ENCODE measurements at regions not wholly inside any gene's neighbourhood (a gene's known extent, or its start where the extent isn't known, plus 50 kb on each side); places are given as distances from the start of the nearest gene placed in this dataset.

- H3K4me3 ChIP-seq = no peak overlapping the region
- no peak for FAIRE-seq
- no peaks in the 10 kb centered on the region for H4K20me1 ChIP-seq (ENCODE audit: control insufficient read depth, insufficient read depth)
- no peak overlapping the region for H3K4me2 ChIP-seq (ENCODE audit: control insufficient read depth, insufficient read depth)
- H3K79me2 ChIP-seq (ENCODE audit: control insufficient read depth, insufficient read depth, low read length) = no peaks in the 10 kb centered on the region
- ATAC-seq = no peak
- POLR2A ChIA-PET = no interaction called here
- intact Hi-C loops (cut with micrococcal nuclease; ENCODE audit: unreplicated experiment) = no loop called here
- no peaks in the 10 kb centered on the region for H3K27me3 ChIP-seq (replicated peaks in 1 of 2; ENCODE audit: control insufficient read depth in 2 of 2, insufficient read depth in 2 of 2, low read length in 1 of 2)
- in situ Hi-C loops (cut with MboI) = no loop called here
- no TSS peak for BruUV-seq (replicated peaks)
- no peak overlapping the region for H3K27ac ChIP-seq (ENCODE audit: control insufficient read depth, insufficient read depth)
- SMC1A ChIA-PET (ENCODE audit: uncharacterized antibody, unreplicated experiment) = interaction anchor here (0.6 kb wide), 1 partner anchor 1795 kb away, joined by 3 read pairs; no protein-coding TSS in a partner anchor
- TF ChIP-seq NFXL1 (IDR thresholded peaks at IDR 0.05; ENCODE audit: borderline replicate concordance) (no peak), HDAC6 (IDR thresholded peaks at IDR 0.05; ENCODE audit: unreplicated experiment) (no peak), BHLHE40 (IDR thresholded peaks at IDR 0.05; ENCODE audit: borderline replicate concordance in 1 of 2, low read depth in 2 of 2, low read length in 1 of 2) (no peak), ZBED1 (IDR thresholded peaks at IDR 0.05; ENCODE audit: borderline replicate concordance) (no peak), IKZF1 (conservative IDR thresholded peaks at IDR 0.05) (no peak), NR2C2 (IDR thresholded peaks at IDR 0.05; ENCODE audit: borderline replicate concordance, control insufficient read depth, insufficient read length, low read depth) (no peak), FOXK2 (IDR thresholded peaks at IDR 0.05) (no peak), ZNF384 (IDR thresholded peaks at IDR 0.05; ENCODE audit: borderline replicate concordance, low read depth, low read length) (no peak), KDM1A (IDR thresholded peaks at IDR 0.05; ENCODE audit: borderline replicate concordance) (no peak), NFYA (IDR thresholded peaks at IDR 0.05; ENCODE audit: borderline replicate concordance, low read depth, low read length) (no peak), HSF1 (IDR thresholded peaks at IDR 0.05; ENCODE audit: low read depth, low read length) (no peak), ZNF687 (IDR thresholded peaks at IDR 0.05) (no peak), ZSCAN29 (IDR thresholded peaks at IDR 0.05) (no peak), CBX3 (IDR thresholded peaks at IDR 0.05; ENCODE audit: borderline replicate concordance, low read depth) (no peak), NRF1 (conservative IDR thresholded peaks at IDR 0.05; ENCODE audit: low read depth, low read length) (no peak), NFYB (IDR thresholded peaks at IDR 0.05; ENCODE audit: insufficient read depth, low read depth, low read length) (no peak), YY1 (IDR thresholded peaks at IDR 0.05; ENCODE audit: low read depth, low read length) (no peak), CEBPZ (IDR thresholded peaks at IDR 0.05; ENCODE audit: low read depth, low read length) (no peak)
- CTCF ChIA-PET = no interaction called here
- RAD21 ChIA-PET (ENCODE audit: unreplicated experiment) = no interaction called here
- no peak for DNase-seq (ENCODE audit: low read depth, low spot score)
- no peaks in the 10 kb centered on the region for H3K4me1 ChIP-seq (ENCODE audit: control insufficient read depth, insufficient read depth, low read length)
- 0% methylated on average over 3 of the region's 3 CpGs for WGBS (ENCODE audit: insufficient coverage, insufficient replicate concordance, low lambda C conversion rate, missing lambda C conversion rate)
- no peak overlapping the region for H3K9ac ChIP-seq (ENCODE audit: control insufficient read depth, insufficient read depth, low read length)
- no peaks in the 10 kb centered on the region; the same call in 2 of the 3 replicates for H3K9me3 ChIP-seq (replicated peaks; ENCODE audit: control insufficient read depth, insufficient read depth, low read length)
- no peak overlapping the region for H2AFZ ChIP-seq (ENCODE audit: control insufficient read depth, low read depth, low read length)
- H3K36me3 ChIP-seq (ENCODE audit: control insufficient read depth in 2 of 2, insufficient read depth in 2 of 2, low read length in 1 of 2) = no peaks in the 10 kb centered on the region
Measured at GRCh38 chr2:133945089-133945488, 308.8 kb upstream of the MGAT5 start.

All from GM12878 (cell line).